ENCODE measurements at regions not wholly inside any gene's neighbourhood (a gene's known extent, or its start where the extent isn't known, plus 50 kb on each side); places are given as distances from the start of the nearest gene placed in this dataset.

GRCh38 chr3:83498361-83499016 lies 1460.3 kb upstream of the CADM2 start:
- TF ChIP-seq EZH2 (IDR thresholded peaks at IDR 0.05; ENCODE audit: low read length, unreplicated experiment) (no peak), CTCF (conservative IDR thresholded peaks at IDR 0.05; ENCODE audit: low read depth, low read length) (no peak)
